ENCODE measurements at regions not wholly inside any gene's neighbourhood (a gene's known extent, or its start where the extent isn't known, plus 50 kb on each side); places are given as distances from the start of the nearest gene placed in this dataset.
"Not testable (repeated sequence)": the region's sequence is repeated elsewhere in the genome, so short reads cannot be mapped to it uniquely, and the experiment has no call there.

GRCh38 chr10:2529945-2530344 lies 537.4 kb upstream of the PFKP start:
- Histone ChIP-seq H3K27ac (ENCODE audit: low read depth, low read length) (no peak overlapping the region), H3K27me3 (ENCODE audit: insufficient read depth, low read length) (no peaks in the 10 kb centered on the region), H3K36me3 (ENCODE audit: insufficient read depth, low read length) (no peaks in the 10 kb centered on the region), H3K9me3 (ENCODE audit: insufficient read depth, low read depth, low read length) (peaks cover 17% of the 10 kb centered on the region), H3K4me3 (ENCODE audit: low read length) (no peak overlapping the region), H3K9ac (ENCODE audit: low read depth, low read length) (no peak overlapping the region), H3K4me1 (ENCODE audit: insufficient read depth, low read length) (peaks cover 6% of the 10 kb centered on the region; the same call in 1 of the 2 replicates)
- 93% methylated on average over 4 of the region's 5 CpGs for WGBS

- Histone ChIP-seq H3K27me3 (ENCODE audit: insufficient read depth, low read length) (no peaks in the 10 kb centered on the region), H3K4me1 (ENCODE audit: insufficient read depth, low read length) (peaks cover 6% of the 10 kb centered on the region; the same call in 1 of the 2 replicates), H3K27ac (ENCODE audit: low read depth, low read length) (no peak overlapping the region), H3K4me3 (ENCODE audit: low read length) (no peak overlapping the region), H3K9ac (ENCODE audit: low read depth, low read length) (no peak overlapping the region), H3K9me3 (ENCODE audit: insufficient read depth, low read depth, low read length) (no peaks in the 10 kb centered on the region), H3K36me3 (ENCODE audit: insufficient read depth, low read length) (no peaks in the 10 kb centered on the region)
- WGBS, result 97% methylated on average over 12 of the region's 12 CpGs
Measured at GRCh38 chr10:2525781-2526180, 541.6 kb upstream of the PFKP start.

- Histone ChIP-seq H3K27ac (ENCODE audit: low read depth, low read length) (no peak overlapping the region), H3K9ac (ENCODE audit: low read depth, low read length) (no peak overlapping the region), H3K36me3 (ENCODE audit: insufficient read depth, low read length) (no peaks in the 10 kb centered on the region), H3K4me1 (ENCODE audit: insufficient read depth, low read length) (no peaks in the 10 kb centered on the region), H3K27me3 (ENCODE audit: insufficient read depth, low read length) (no peaks in the 10 kb centered on the region), H3K9me3 (ENCODE audit: insufficient read depth, low read depth, low read length) (no peaks in the 10 kb centered on the region), H3K4me3 (ENCODE audit: low read length) (no peak overlapping the region)
- WGBS, result 96% methylated on average over 8 of the region's 8 CpGs
Measured at GRCh38 chr10:2519139-2519538, 548.2 kb upstream of the PFKP start.

GRCh38 chr10:2509081-2509531 lies 558.2 kb upstream of the PFKP start:
- no peak overlapping the region for H3K27ac ChIP-seq (ENCODE audit: low read depth, low read length)
- no peaks in the 10 kb centered on the region for H3K9me3 ChIP-seq (ENCODE audit: insufficient read depth, low read depth, low read length)
- no peak overlapping the region for H3K9ac ChIP-seq (ENCODE audit: low read depth, low read length)
- no peaks in the 10 kb centered on the region for H3K36me3 ChIP-seq (ENCODE audit: insufficient read depth, low read length)
- no peak overlapping the region for H3K4me3 ChIP-seq (ENCODE audit: low read length)
- WGBS, result 93% methylated on average over 4 of the region's 4 CpGs
- no peaks in the 10 kb centered on the region for H3K4me1 ChIP-seq (ENCODE audit: insufficient read depth, low read length)
- no peaks in the 10 kb centered on the region for H3K27me3 ChIP-seq (ENCODE audit: insufficient read depth, low read length)

- WGBS, result 95% methylated on average over 57 of the region's 58 CpGs
- H3K27ac ChIP-seq (ENCODE audit: low read depth, low read length); H3K4me1 ChIP-seq (ENCODE audit: insufficient read depth, low read length); H3K9me3 ChIP-seq (ENCODE audit: insufficient read depth, low read depth, low read length); H3K36me3 ChIP-seq (ENCODE audit: insufficient read depth, low read length); H3K9ac ChIP-seq (ENCODE audit: low read depth, low read length); H3K27me3 ChIP-seq (ENCODE audit: insufficient read depth, low read length); H3K4me3 ChIP-seq (ENCODE audit: low read length): not testable (repeated sequence)
Measured at GRCh38 chr10:2501366-2501940, 565.9 kb upstream of the PFKP start.

- 86% methylated on average over 6 of the region's 6 CpGs for WGBS
- H3K27me3 ChIP-seq (ENCODE audit: insufficient read depth, low read length), result no peaks in the 10 kb centered on the region
- no peak overlapping the region for H3K27ac ChIP-seq (ENCODE audit: low read depth, low read length)
- H3K4me1 ChIP-seq (ENCODE audit: insufficient read depth, low read length), result no peaks in the 10 kb centered on the region
- no peaks in the 10 kb centered on the region for H3K9me3 ChIP-seq (ENCODE audit: insufficient read depth, low read depth, low read length)
- H3K4me3 ChIP-seq (ENCODE audit: low read length), result no peak overlapping the region
- no peak overlapping the region for H3K9ac ChIP-seq (ENCODE audit: low read depth, low read length)
- H3K36me3 ChIP-seq (ENCODE audit: insufficient read depth, low read length), result no peaks in the 10 kb centered on the region
Measured at GRCh38 chr10:2494399-2494798, 572.9 kb upstream of the PFKP start.

- Histone ChIP-seq H3K27me3 (ENCODE audit: insufficient read depth, low read length) (no peaks in the 10 kb centered on the region), H3K4me1 (ENCODE audit: insufficient read depth, low read length) (no peaks in the 10 kb centered on the region), H3K9ac (ENCODE audit: low read depth, low read length) (no peak overlapping the region), H3K36me3 (ENCODE audit: insufficient read depth, low read length) (no peaks in the 10 kb centered on the region), H3K4me3 (ENCODE audit: low read length) (no peak overlapping the region), H3K9me3 (ENCODE audit: insufficient read depth, low read depth, low read length) (no peaks in the 10 kb centered on the region), H3K27ac (ENCODE audit: low read depth, low read length) (no peak overlapping the region)
- WGBS, result 95% methylated on average over 9 of the region's 10 CpGs
Measured at GRCh38 chr10:2488446-2489005, 578.8 kb upstream of the PFKP start.

GRCh38 chr10:2487921-2488320 lies 579.4 kb upstream of the PFKP start:
- no peaks in the 10 kb centered on the region for H3K27me3 ChIP-seq (ENCODE audit: insufficient read depth, low read length)
- H3K4me3 ChIP-seq (ENCODE audit: low read length), result no peak overlapping the region
- H3K36me3 ChIP-seq (ENCODE audit: insufficient read depth, low read length), result no peaks in the 10 kb centered on the region
- no peaks in the 10 kb centered on the region for H3K4me1 ChIP-seq (ENCODE audit: insufficient read depth, low read length)
- WGBS, result 89% methylated on average over 3 of the region's 5 CpGs
- H3K9me3 ChIP-seq (ENCODE audit: insufficient read depth, low read depth, low read length), result no peaks in the 10 kb centered on the region
- H3K27ac ChIP-seq (ENCODE audit: low read depth, low read length), result no peak overlapping the region
- H3K9ac ChIP-seq (ENCODE audit: low read depth, low read length), result no peak overlapping the region

- Histone ChIP-seq H3K27me3 (ENCODE audit: insufficient read depth, low read length) (no peaks in the 10 kb centered on the region), H3K27ac (ENCODE audit: low read depth, low read length) (no peak overlapping the region), H3K36me3 (ENCODE audit: insufficient read depth, low read length) (no peaks in the 10 kb centered on the region), H3K4me3 (ENCODE audit: low read length) (no peak overlapping the region), H3K9me3 (ENCODE audit: insufficient read depth, low read depth, low read length) (no peaks in the 10 kb centered on the region), H3K9ac (ENCODE audit: low read depth, low read length) (no peak overlapping the region), H3K4me1 (ENCODE audit: insufficient read depth, low read length) (peaks cover 14% of the 10 kb centered on the region)
- WGBS, result 100% methylated on average over 2 of the region's 2 CpGs
Measured at GRCh38 chr10:2478656-2479055, 588.7 kb upstream of the PFKP start.

- no peak overlapping the region for H3K9ac ChIP-seq (ENCODE audit: low read depth, low read length)
- peaks cover 14% of the 10 kb centered on the region for H3K4me1 ChIP-seq (ENCODE audit: insufficient read depth, low read length)
- no peaks in the 10 kb centered on the region for H3K27me3 ChIP-seq (ENCODE audit: insufficient read depth, low read length)
- no peaks in the 10 kb centered on the region for H3K9me3 ChIP-seq (ENCODE audit: insufficient read depth, low read depth, low read length)
- H3K36me3 ChIP-seq (ENCODE audit: insufficient read depth, low read length), result no peaks in the 10 kb centered on the region
- H3K4me3 ChIP-seq (ENCODE audit: low read length), result no peak overlapping the region
- 68% methylated on average over 9 of the region's 9 CpGs for WGBS
- H3K27ac ChIP-seq (ENCODE audit: low read depth, low read length), result peak overlapping the region; percentile 71
Measured at GRCh38 chr10:2476812-2477553, 590.4 kb upstream of the PFKP start.

- Histone ChIP-seq H3K9me3 (ENCODE audit: insufficient read depth, low read depth, low read length) (no peaks in the 10 kb centered on the region), H3K4me3 (ENCODE audit: low read length) (no peak overlapping the region), H3K27me3 (ENCODE audit: insufficient read depth, low read length) (no peaks in the 10 kb centered on the region), H3K9ac (ENCODE audit: low read depth, low read length) (no peak overlapping the region), H3K4me1 (ENCODE audit: insufficient read depth, low read length) (peaks cover 14% of the 10 kb centered on the region), H3K27ac (ENCODE audit: low read depth, low read length) (no peak overlapping the region), H3K36me3 (ENCODE audit: insufficient read depth, low read length) (no peaks in the 10 kb centered on the region)
- 95% methylated on average over 15 of the region's 15 CpGs for WGBS
Measured at GRCh38 chr10:2476218-2476811, 591.0 kb upstream of the PFKP start.

Measured in HUES64 (cell line).